GM18502 (cell line): ENCODE measurements at regions not wholly inside any gene's neighbourhood (a gene's known extent, or its start where the extent isn't known, plus 50 kb on each side); places are given as distances from the start of the nearest gene placed in this dataset.
"Not testable (repeated sequence)": the region's sequence is repeated elsewhere in the genome, so short reads cannot be mapped to it uniquely, and the experiment has no call there.

Experiments used
- ATAC-seq: cut with Tn5 transposase; IDR thresholded peaks from one replicate; pipeline ENCODE4 v1.9.1; 2021; ENCODE audit warnings: mild to moderate bottlenecking; ENCODE audit not compliant: unreplicated experiment, poor library complexity

GRCh38 chr7:125423458-125424155 is 494.0 kb upstream of the POT1 start:
- no peak for ATAC-seq

- not testable (repeated sequence) for ATAC-seq
Observed at GRCh38 chr7:125421407-125421806, 491.8 kb upstream of the POT1 start.

GRCh38 chr7:125412890-125413665 is 483.5 kb upstream of the POT1 start:
- no peak for ATAC-seq

GRCh38 chr7:125409921-125410320 is 480.3 kb upstream of the POT1 start:
- ATAC-seq = no peak

- ATAC-seq = no peak
Observed at GRCh38 chr7:125406111-125406510, 476.5 kb upstream of the POT1 start.

GRCh38 chr7:125399408-125399807 is 469.8 kb upstream of the POT1 start:
- no peak for ATAC-seq

GRCh38 chr7:125396466-125397151 is 467.0 kb upstream of the POT1 start:
- no peak for ATAC-seq

- no peak for ATAC-seq
Observed at GRCh38 chr7:125391921-125392320, 462.3 kb upstream of the POT1 start.

GRCh38 chr7:125390981-125391380 is 461.4 kb upstream of the POT1 start:
- no peak for ATAC-seq

GRCh38 chr7:125386211-125386610 is 456.6 kb upstream of the POT1 start:
- ATAC-seq = no peak

GRCh38 chr7:125383324-125383723 is 453.7 kb upstream of the POT1 start:
- no peak for ATAC-seq

- ATAC-seq = no peak
Observed at GRCh38 chr7:125382401-125382800, 452.8 kb upstream of the POT1 start.

- ATAC-seq = no peak
Observed at GRCh38 chr7:125375942-125376341, 446.3 kb upstream of the POT1 start.

GRCh38 chr7:125370502-125370901 is 440.9 kb upstream of the POT1 start:
- ATAC-seq = no peak

- no peak for ATAC-seq
Observed at GRCh38 chr7:125363873-125364272, 434.2 kb upstream of the POT1 start.

- ATAC-seq = no peak
Observed at GRCh38 chr7:125358551-125359167, 429.0 kb upstream of the POT1 start.

GRCh38 chr7:125357676-125358455 is 428.2 kb upstream of the POT1 start:
- no peak for ATAC-seq

GRCh38 chr7:125355899-125356298 is 426.3 kb upstream of the POT1 start:
- ATAC-seq = peak; percentile 57

GRCh38 chr7:125347269-125347668 is 417.6 kb upstream of the POT1 start:
- no peak for ATAC-seq

- ATAC-seq = no peak
Observed at GRCh38 chr7:125338110-125338509, 408.5 kb upstream of the POT1 start.
